GM12865 (cell line): ENCODE measurements at regions not wholly inside any gene's neighbourhood (a gene's known extent, or its start where the extent isn't known, plus 50 kb on each side); places are given as distances from the start of the nearest gene placed in this dataset.
"Not testable (repeated sequence)": the region's sequence is repeated elsewhere in the genome, so short reads cannot be mapped to it uniquely, and the experiment has no call there.

Source experiments
- DNase-seq: peaks from one replicate; pipeline ENCODE4 v3.0.0; 2010; ENCODE audit warnings: low read depth
- H3K4me3 ChIP-seq: 2 replicates; pipeline ENCODE4 v1.5.1; 2011; ENCODE audit warnings: mild to moderate bottlenecking, low read depth, low read length, control low read depth
- CTCF ChIP-seq: IDR thresholded peaks from 2 replicates; pipeline ENCODE4 v1.5.1; 2011; ENCODE audit warnings: low read length, control low read depth, low read depth, inconsistent platforms; ENCODE audit not compliant: insufficient read depth; ENCODE audit errors: missing control alignments

GRCh38 chr12:131223171-131223761, 269.6 kb downstream of the ADGRD1 start:
- DNase-seq: no peak
- TF ChIP-seq CTCF: no peak

GRCh38 chr12:131223791-131224225, 270.1 kb downstream of the ADGRD1 start:
- no peak for DNase-seq
- no peak overlapping the region for H3K4me3 ChIP-seq
- TF ChIP-seq CTCF: no peak

More at GRCh38 chr12:131223171-131223761, 269.6 kb downstream of the ADGRD1 start:
- H3K4me3 ChIP-seq: no peak overlapping the region

- H3K4me3 ChIP-seq: not testable (repeated sequence)
- peak; percentile 37 for DNase-seq
Measured at GRCh38 chr12:131224226-131225065, 270.7 kb downstream of the ADGRD1 start.

GRCh38 chr12:131225066-131225380, 271.3 kb downstream of the ADGRD1 start:
- DNase-seq, H3K4me3 ChIP-seq: not testable (repeated sequence)

GRCh38 chr12:131226345-131227265, 272.9 kb downstream of the ADGRD1 start:
- H3K4me3 ChIP-seq: no peak overlapping the region
- DNase-seq: no peak
- no peak for TF ChIP-seq CTCF

GRCh38 chr12:131227641-131228040, 273.9 kb downstream of the ADGRD1 start:
- DNase-seq, H3K4me3 ChIP-seq: not testable (repeated sequence)

- DNase-seq, H3K4me3 ChIP-seq: not testable (repeated sequence)
Measured at GRCh38 chr12:131229079-131229425, 275.3 kb downstream of the ADGRD1 start.

- DNase-seq: no peak
- no peak overlapping the region for H3K4me3 ChIP-seq
Measured at GRCh38 chr12:131229426-131230339, 276.0 kb downstream of the ADGRD1 start.

More at GRCh38 chr12:131229426-131230339, 276.0 kb downstream of the ADGRD1 start:
- TF ChIP-seq CTCF: no peak
